ENCODE measurements at regions not wholly inside any gene's neighbourhood (a gene's known extent, or its start where the extent isn't known, plus 50 kb on each side); places are given as distances from the start of the nearest gene placed in this dataset.

- DNase-seq: no peak
- no peak overlapping the region for H3K4me3 Mint-ChIP-seq
These were observed 64.7 kb upstream of the AMPD3 start for GRCh38 chr11:10390375-10390774.

More at GRCh38 chr11:10390375-10390774, 64.7 kb upstream of the AMPD3 start:
- no peak for TF ChIP-seq CTCF (conservative IDR thresholded peaks at IDR 0.05)
- Histone ChIP-seq H3K27me3 (ENCODE audit: insufficient read depth, low read length) (no peaks in the 10 kb centered on the region), H2BK20ac (ENCODE audit: low read depth, low read length, poor library complexity, severe bottlenecking) (no peak overlapping the region), H2BK12ac (ENCODE audit: insufficient read length, low read depth, low read length) (no peak overlapping the region), H3K9me3 (ENCODE audit: control insufficient read depth, low read depth, low read length) (no peaks in the 10 kb centered on the region), H2AFZ (ENCODE audit: low read length) (no peak overlapping the region), H3K27ac (ENCODE audit: insufficient read length, low read depth, low read length) (no peak overlapping the region), H3K56ac (ENCODE audit: insufficient read length, low read depth, low read length) (no peak overlapping the region), H3K14ac (ENCODE audit: insufficient read depth, low read length) (no peak overlapping the region), H2BK5ac (ENCODE audit: insufficient read length, low read length) (no peak overlapping the region), H3K79me2 (ENCODE audit: insufficient read depth, low read length) (no peaks in the 10 kb centered on the region), H4K8ac (replicated peaks; ENCODE audit: insufficient read length, low read depth, low read length) (no peak overlapping the region), H4K91ac (ENCODE audit: insufficient read length, low read depth, low read length) (no peak overlapping the region), H3K4ac (ENCODE audit: low read depth, low read length) (no peak overlapping the region), H2BK15ac (ENCODE audit: low read depth, low read length) (no peak overlapping the region), H3K9ac (ENCODE audit: extremely low read depth, insufficient read length, low read length) (no peak overlapping the region), H3T11ph (ENCODE audit: low read length) (no peak overlapping the region), H3K4me2 (ENCODE audit: insufficient read depth, insufficient read length, low read length) (no peak overlapping the region), H3K18ac (ENCODE audit: insufficient read length, low read depth, low read length) (no peak overlapping the region), H4K5ac (ENCODE audit: insufficient read length, low read depth, low read length) (no peak overlapping the region), H3K23me2 (ENCODE audit: insufficient read length, low read depth, low read length, poor library complexity, severe bottlenecking) (no peaks in the 10 kb centered on the region), H3K23ac (ENCODE audit: insufficient read length, low read depth, low read length) (no peak overlapping the region), H4K20me1 (ENCODE audit: control insufficient read depth, insufficient read depth, insufficient read length) (no peaks in the 10 kb centered on the region), H2BK120ac (ENCODE audit: low read depth, low read length, poor library complexity, severe bottlenecking) (no peak overlapping the region), H3K4me1 (ENCODE audit: insufficient read depth, low read length) (no peaks in the 10 kb centered on the region), H3K79me1 (ENCODE audit: insufficient read depth, low read depth, low read length, poor library complexity, severe bottlenecking) (no peaks in the 10 kb centered on the region), H2AK5ac (ENCODE audit: insufficient read length, low read length) (no peak overlapping the region)
- Mint-ChIP-seq H3K9me3 (peaks cover 7 to 10% of the 10 kb centered on the region in 2 experiments; a peak in 4 of 5 replicates), H3K36me3 (ENCODE audit: insufficient read depth in 1 of 3, low read depth in 3 of 3) (peaks cover 0 to 10% (median 8%) of the 10 kb centered on the region in 3 experiments), H3K27me3 (ENCODE audit: low read depth) (peaks cover 10% of the 10 kb centered on the region), H3K4me1 (peaks cover 22 to 33% of the 10 kb centered on the region in 2 experiments), H3K27ac (no peak overlapping the region)

All from H9 (cell line).